Fibroblast of villous mesenchyme (primary cell): ENCODE measurements at regions not wholly inside any gene's neighbourhood (a gene's known extent, or its start where the extent isn't known, plus 50 kb on each side); places are given as distances from the start of the nearest gene placed in this dataset.
A peak's percentile ranks its signal among the peaks of the same experiment; 100 is the strongest.

Source experiments
- DNase-seq: peaks from one replicate; pipeline ENCODE4 v3.0.0-alpha.2; 2010; ENCODE audit warnings: low read depth
- H3K4me3 ChIP-seq: 2 replicates; pipeline ENCODE4 v1.5.1; 2011; ENCODE audit warnings: low read depth, mild to moderate bottlenecking, low read length
- TF ChIP-seq, protein P1 (sequence below): IDR thresholded peaks from 2 replicates; pipeline ENCODE4 v1.5.1; 2012; ENCODE audit warnings: low read depth, mild to moderate bottlenecking, low read length; ENCODE audit not compliant: insufficient read depth

GRCh38 chr12:41962171-41962572 lies 182.5 kb downstream of the GXYLT1 start:
- DNase-seq, result no peak
- TF ChIP-seq, protein P1, sequence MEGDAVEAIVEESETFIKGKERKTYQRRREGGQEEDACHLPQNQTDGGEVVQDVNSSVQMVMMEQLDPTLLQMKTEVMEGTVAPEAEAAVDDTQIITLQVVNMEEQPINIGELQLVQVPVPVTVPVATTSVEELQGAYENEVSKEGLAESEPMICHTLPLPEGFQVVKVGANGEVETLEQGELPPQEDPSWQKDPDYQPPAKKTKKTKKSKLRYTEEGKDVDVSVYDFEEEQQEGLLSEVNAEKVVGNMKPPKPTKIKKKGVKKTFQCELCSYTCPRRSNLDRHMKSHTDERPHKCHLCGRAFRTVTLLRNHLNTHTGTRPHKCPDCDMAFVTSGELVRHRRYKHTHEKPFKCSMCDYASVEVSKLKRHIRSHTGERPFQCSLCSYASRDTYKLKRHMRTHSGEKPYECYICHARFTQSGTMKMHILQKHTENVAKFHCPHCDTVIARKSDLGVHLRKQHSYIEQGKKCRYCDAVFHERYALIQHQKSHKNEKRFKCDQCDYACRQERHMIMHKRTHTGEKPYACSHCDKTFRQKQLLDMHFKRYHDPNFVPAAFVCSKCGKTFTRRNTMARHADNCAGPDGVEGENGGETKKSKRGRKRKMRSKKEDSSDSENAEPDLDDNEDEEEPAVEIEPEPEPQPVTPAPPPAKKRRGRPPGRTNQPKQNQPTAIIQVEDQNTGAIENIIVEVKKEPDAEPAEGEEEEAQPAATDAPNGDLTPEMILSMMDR, result no peak
- no peak overlapping the region for H3K4me3 ChIP-seq

- TF ChIP-seq, protein P1, result no peak
- no peak for DNase-seq
- H3K4me3 ChIP-seq, result no peak overlapping the region
Measured at GRCh38 chr12:41959271-41959670, 185.4 kb downstream of the GXYLT1 start.

DNA sequence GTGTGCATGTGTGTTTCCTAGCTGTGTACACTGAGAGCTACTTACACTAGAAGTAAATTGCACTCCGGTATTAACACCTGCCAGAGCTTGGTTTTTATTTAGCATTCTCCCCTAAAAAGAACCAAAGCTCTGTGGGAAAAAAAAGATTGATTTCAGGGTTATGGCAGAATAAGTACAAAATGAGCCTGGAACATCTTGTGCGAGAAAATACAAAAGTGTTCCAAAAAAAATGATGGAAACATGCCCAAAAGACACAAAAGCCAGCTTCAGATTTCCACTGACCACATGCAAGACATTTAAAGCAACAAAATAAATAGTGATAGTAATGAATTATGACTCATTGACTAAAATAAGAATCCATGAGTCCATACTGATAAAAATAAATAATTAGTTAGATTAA lies 188.3 kb downstream of the GXYLT1 start:
- TF ChIP-seq, protein P1, result no peak
- no peak overlapping the region for H3K4me3 ChIP-seq
- no peak for DNase-seq

- no peak overlapping the region for H3K4me3 ChIP-seq
- TF ChIP-seq, protein P1, result no peak
- DNase-seq, result no peak
Measured at GRCh38 chr12:41950455-41950854, 194.2 kb downstream of the GXYLT1 start.

DNA sequence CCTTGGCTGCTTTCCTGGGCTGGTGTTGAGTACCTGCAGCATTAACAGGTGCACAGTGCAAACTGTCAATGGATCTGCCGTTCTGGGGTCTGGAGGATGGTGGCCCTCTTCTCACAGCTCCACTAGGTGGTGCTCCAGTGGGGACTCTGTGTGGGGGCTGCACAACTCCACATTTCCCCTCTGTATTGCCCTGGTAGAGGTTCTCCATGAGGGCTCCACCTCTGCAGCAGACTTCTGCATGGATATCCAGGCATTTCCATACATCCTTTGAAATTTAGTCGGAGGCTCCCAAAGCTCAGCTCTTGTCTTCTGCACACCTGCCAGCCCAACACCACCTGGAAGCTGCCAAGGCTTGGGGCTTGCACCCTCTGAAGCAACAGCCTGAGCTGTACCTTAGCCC lies 198.6 kb downstream of the GXYLT1 start:
- no peak overlapping the region for H3K4me3 ChIP-seq
- TF ChIP-seq, protein P1, result no peak
- no peak for DNase-seq

- no peak overlapping the region for H3K4me3 ChIP-seq
- DNase-seq, result peak; percentile 72
- TF ChIP-seq, protein P1, result no peak
Measured at GRCh38 chr12:41944216-41944615, 200.5 kb downstream of the GXYLT1 start.

- no peak for DNase-seq
- TF ChIP-seq, protein P1, result no peak
- H3K4me3 ChIP-seq, result no peak overlapping the region
Measured at GRCh38 chr12:41943671-41944070, 201.0 kb downstream of the GXYLT1 start.
